NCI-H2081 (cell line): ENCODE measurements at regions not wholly inside any gene's neighbourhood (a gene's known extent, or its start where the extent isn't known, plus 50 kb on each side); places are given as distances from the start of the nearest gene placed in this dataset.
"Not testable (repeated sequence)": the region's sequence is repeated elsewhere in the genome, so short reads cannot be mapped to it uniquely, and the experiment has no call there.

Source experiments
- DNase-seq, 2 experiments: peaks; one replicate each; lab custom pipeline; 2025; lab: John Stamatoyannopoulos, UW

DNA sequence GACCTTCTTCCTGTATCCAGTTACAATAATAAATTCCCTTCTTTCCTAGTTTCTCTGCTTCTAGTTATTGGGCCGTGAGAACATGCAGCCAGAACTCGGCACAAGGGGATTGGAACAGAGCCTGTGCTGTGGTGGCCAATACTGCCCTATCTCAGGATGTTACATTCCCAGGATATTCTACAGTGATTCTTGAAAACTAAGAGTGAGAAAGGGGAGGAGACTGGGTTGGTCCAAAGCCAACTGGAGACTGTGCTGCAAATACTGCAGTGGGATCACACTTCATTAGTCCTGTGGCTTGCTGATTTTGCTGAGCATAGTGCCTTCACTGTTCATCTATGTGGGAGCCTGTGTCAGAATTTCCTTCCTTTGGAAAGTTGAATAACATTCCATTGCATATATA, 456.8 kb downstream of the RPIA start:
- not testable (repeated sequence) for DNase-seq

DNA sequence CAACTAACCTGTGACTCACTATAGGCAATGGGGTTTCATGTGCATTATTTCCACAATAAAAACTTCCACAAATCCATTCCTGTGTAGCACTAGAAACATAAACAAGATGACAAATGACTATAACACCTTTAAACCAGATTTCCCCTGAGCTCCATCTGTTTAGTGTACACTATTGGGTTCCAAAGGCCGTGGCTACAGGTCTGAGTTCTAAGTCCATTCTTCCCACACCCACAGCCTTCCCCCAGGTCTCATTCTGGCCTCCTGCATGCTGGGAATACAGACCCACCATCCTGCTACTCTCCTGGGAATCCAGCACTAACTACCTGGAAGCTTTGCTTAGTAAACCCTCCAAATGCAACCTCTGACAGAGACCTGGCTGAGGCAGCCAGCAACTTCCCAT, 460.2 kb downstream of the RPIA start:
- not testable (repeated sequence) for DNase-seq

DNA sequence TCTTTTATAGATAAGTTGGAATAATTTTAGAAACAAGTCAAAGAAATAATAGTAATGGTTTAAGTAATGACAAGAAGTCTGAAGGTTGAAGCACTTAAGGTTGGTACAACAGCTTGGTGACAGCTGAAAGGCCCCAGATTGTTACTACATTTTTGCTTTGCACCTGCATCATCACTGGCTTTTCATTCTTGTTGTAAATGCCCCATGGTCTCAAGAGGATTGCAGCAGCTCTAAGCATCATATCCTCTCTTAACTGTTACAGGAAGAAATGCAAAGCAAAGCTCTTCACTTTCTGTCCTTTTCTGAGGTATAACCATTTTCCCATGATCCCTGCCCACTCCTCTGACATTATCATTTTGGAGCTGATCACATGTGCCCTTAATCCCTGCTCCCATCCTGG, 461.0 kb downstream of the RPIA start:
- not testable (repeated sequence) for DNase-seq

DNA sequence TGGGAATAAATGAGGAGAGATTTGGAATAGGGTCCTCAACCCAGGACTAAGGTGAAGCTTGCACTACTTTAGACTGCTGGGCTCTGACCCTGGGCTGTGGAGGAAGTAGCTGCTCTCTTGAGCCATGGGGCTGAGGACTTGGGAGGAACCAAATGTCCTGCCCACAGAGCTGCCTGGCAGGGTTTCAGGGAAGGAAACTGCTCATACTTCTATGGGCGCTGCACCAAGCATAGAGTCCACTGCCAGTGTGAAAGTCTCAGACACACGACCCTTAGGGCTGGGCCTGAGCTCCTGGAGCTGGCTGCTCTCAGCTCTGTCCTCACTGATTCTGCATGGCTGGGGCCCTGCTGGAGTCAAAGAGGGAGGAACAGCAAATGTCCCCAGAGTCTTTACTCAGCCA, 461.7 kb downstream of the RPIA start:
- not testable (repeated sequence) for DNase-seq

DNA sequence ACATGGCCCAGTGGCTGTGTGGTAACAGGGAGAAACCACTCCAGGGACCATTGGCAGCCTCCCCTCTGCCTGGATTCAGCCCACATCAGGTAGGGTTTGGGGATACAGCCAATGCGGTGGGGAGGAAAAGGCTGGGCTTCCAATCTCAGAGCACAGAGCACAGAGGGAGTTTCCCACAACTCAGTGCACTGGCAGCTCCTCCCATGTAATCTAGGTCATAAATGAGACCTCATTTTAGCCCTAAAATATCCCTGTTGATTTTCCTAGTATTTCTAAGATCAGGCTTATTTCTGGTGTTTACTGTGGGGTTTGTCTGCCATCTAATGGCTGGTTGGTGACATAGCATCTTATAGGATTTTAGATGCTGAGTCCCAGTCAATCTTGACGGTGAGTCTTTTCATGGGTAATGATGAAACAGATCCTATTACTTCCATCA, 462.8 kb downstream of the RPIA start:
- not testable (repeated sequence) for DNase-seq

DNA sequence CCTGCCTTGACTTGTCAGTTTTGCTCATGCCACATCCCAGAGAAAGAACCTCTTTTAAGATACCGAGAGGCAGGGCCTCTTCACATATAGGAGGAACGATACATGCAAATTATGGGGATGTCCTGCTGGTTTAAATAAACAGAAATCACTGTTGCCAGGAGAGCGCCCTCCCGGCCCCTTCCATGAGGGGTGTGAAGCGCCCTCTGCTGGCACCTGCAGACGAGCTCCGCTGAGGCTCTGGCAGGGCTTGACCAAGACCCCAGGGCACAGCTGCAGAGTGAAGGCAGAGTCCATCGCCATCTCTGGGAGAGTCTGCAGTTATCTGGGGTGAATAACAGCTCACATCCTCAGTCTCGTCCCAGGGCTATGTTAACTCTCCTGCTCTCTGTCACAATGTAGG, 468.8 kb downstream of the RPIA start:
- not testable (repeated sequence) for DNase-seq

DNA sequence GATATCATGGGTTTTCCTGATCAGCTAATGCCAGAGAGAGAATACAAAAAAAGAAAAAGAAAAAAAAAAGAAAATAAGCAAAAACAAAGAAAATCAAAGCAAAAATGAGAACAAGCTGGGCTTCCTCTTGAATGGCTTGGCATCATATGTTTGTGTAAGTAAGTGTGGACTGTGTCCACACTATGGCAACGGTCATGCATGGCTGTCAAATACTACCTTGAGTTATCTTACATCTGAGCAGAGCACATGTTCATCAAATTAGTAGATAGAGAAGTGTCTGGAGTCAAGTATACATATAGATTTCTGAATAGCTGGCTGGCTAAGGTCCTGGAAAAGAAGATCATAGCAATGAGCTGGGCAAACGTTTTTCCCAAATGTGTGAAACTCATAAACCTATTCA, 470.2 kb downstream of the RPIA start:
- DNase-seq: not testable (repeated sequence)

DNA sequence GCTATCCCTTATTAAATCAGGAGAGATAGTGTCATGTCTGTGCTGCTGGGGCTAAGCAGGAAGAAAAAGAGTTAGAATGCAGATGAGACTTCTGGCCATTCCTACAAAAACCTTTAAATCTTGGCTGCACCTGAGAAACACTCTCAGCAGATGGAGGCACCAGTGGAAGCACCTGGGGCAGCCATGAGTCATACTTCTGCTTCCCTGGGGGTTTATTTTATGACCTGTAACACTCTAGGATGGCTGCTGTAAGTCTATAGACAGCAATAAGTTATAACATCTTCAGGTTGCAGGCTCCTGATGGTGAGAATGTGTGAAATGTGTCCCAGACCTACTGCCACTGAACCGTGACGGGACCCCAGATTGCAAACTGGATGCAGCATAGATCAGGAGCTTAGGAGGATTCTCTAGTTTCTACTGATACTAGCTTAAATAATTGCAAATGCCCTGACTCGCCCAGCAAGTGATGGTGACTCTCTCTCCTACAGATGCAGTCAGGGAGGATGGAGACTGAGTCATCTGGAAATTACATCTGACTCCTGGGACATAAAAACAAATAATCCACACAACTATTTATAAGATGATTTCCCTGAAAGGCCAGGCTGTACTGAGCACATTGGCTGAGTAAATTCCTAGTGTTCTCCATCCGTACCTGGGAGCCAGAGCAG, 479.2 kb downstream of the RPIA start:
- not testable (repeated sequence) for DNase-seq

DNA sequence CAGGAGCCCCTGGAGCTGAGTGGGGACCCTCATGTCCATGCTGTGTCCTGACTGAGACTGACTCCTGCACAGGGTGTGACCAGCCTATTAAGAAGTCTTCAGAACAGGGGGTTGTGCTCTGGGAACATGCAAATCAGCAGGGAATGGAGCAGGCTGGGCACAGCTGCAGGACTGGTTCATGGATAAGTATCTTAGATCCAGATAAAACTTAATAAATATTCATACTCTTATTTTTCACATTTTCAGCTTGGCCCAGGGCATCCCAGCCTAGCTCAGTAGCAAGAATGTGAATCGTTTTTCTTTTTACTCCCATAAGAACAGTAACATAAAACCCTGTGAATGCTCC, 479.7 kb downstream of the RPIA start:
- not testable (repeated sequence) for DNase-seq

DNA sequence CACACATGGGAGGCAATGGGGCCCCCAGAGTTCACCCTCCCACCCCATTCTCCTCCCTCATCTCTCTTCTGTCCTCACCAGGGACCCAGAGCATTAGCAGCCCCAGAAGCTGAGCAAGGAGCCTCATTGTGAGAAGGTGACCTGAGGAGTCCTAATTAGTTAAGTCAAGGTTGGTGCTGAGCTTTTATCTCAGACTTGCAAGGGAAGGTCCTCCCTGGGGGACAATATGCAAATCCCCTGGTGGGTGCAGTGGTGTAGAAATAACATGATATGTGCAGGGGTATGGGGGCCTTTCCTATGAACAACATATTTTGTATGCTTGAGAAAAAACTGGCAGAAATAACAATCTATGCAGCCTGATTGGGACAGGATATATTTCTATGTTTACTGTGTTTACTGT, 485.5 kb downstream of the RPIA start:
- DNase-seq: not testable (repeated sequence)

DNA sequence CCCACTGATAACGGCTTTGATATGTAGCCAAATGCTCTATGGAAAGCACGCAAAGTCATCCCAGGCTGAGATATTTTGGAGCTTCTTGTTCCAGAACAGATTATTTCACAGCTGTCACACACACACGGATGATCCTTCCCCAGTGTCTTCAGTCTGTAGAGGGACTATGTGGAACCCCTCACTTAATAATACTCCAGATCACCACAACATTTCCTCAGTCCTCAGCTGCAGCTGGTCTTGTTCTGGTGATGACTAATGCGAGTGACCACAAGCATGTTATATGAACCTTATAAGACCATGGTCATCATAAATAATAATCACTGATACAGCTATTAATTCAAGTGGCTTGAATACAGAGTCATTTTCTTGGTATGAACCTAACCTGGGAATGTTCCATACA, 490.7 kb downstream of the RPIA start:
- DNase-seq: not testable (repeated sequence)

DNA sequence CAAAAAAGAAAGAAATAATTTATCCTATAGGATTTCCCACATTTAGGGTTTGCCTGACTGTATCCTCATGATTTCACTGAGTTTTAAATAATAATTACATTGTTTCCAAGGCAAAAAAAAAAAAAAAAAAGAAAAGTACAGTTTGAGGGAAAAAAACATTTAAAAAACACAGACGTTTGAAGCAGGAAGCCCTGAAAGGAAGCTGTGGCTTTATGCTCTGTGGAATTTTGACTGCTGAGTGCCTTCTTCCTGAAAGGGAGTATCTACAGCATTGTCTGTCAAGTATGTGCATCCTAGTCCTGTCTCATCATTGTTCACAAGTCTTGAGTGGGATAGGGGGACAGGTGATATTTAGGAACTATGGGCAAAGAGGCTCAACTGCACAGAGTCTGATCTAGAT, 493.3 kb downstream of the RPIA start:
- DNase-seq: not testable (repeated sequence)

DNA sequence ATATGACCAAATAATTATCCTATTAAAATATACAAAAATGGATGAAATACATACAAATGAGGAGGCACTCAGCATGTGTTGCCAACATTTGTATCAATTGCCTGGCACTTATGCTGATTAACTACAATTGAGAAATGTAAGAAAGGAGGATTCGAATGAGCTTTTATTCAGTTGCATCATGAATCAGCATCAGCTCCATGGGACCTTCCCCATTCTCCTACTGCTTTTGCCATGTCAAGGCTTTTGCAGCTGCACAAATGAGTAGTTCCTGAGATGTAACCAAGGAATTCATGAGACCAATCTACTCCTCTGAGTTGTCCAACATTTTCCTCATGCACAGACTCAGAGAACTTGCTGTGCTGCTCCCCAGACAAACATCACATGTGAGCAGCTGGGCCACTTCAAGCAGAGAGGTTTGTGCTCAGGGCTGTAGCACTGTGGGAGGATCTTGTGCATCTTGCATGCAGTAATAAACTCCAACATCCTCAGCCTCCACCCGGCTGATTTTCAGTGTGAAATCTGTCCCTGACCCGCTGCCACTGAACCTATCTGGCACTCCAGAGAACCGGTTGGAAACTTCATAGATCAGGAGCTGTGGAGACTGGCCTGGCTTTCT, 504.3 kb downstream of the RPIA start:
- not testable (repeated sequence) for DNase-seq

DNA sequence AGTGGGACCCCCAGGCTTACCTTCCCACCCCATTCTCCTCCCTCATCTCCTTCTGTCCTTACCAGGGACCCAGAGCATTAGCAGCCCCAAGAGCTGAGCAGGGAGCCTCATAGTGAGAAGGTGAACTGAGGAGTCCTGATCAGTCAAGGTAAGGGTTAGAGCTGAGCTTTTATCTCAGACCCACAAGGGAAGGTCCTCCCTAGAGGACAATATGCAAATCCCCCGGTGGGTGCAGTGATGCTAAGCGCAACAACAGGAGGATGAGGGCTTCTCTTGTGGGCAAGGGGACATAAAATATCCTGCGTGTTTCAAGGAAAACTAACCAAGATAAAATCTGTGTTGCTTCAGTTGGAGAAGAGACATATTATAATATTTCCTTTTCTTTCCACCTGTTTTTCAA, 505.2 kb downstream of the RPIA start:
- DNase-seq: not testable (repeated sequence)

DNA sequence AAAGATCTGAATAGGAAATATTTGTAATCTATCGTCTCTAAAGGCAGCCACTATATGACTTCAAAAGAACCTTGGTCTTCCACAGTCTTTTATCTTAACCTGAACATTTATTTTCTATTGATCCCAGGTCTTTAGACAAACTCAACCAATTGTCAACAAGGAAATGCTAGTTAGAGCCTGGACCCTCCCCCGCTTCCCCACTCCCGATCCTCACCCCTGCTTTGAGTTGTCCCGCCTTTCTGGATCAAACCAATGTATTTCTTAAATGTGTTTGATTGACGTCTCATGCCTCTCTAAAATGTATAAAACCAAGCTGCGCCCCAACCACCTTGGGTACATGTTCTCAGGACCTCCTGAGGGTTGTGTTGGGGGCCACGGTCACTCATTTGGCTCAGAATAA, 506.6 kb downstream of the RPIA start:
- DNase-seq: not testable (repeated sequence)

DNA sequence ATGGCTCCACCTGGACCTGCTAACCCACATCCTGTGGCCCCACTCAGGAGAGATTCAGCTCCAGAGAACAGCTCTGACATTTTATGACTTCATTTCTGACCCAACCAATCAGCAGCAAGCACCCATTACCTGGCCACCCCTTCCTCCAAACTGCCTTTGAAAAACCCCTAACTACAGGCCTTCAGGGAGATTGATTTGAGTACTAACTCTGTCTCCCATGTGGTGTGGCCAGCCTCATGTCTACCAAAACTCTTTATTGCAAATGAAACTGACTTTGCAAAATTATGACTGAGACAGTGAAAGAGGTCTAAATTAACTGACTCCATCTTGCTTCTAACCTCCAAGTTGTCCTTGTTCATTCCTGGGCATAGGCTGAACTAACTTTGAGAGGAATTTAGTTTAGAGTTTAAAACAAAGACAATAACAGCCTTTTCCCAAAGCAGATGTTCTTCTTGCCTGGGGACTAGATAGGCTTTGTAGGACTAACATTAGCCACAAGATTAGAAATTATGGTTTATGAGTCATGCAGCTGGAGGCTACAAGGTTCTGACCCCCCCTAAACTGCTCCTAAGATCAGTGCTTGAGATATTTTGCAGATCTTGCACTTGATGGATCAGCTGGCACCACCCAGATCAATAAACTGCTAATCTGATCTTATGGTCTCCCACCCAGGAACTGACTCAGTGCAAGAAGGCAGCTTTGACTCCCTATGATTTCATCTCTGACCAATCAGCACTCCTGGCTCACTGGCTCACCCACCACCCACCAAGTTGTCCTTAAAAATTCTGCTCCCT, 508.2 kb downstream of the RPIA start:
- not testable (repeated sequence) for DNase-seq

DNA sequence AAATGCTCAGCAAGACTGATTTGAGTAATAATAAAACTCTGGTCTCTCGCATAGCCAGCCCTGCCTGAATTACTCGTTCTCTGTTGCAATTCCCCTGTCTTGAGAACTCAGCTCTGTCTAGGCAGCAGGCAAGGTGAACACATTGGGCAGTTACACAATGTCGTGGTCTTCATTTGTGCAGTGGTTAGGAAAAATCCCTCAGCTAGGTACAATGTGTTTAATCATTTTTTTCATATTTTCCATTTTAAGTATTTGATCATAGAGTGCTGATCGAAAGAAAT, 508.7 kb downstream of the RPIA start:
- DNase-seq: not testable (repeated sequence)

DNA sequence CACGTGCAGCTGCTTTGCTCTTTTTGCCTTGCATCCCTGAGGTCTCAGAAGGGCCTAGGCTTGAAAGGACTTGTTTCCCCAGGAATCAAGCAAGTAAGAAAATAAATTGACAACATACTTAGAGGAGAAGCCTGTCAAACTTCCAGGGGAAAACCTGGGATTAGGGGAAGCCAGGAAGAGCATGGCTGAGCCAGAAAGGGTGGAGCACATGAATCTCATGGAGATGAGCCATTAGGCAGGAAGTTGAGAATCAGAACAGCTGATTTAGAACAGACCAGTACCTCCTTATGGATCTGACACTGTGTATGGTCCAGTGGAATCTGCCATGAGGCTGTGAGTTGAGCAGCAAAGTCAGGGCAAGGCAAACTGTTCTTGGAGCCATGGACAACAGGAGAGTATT, 511.0 kb downstream of the RPIA start:
- DNase-seq: not testable (repeated sequence)

DNA sequence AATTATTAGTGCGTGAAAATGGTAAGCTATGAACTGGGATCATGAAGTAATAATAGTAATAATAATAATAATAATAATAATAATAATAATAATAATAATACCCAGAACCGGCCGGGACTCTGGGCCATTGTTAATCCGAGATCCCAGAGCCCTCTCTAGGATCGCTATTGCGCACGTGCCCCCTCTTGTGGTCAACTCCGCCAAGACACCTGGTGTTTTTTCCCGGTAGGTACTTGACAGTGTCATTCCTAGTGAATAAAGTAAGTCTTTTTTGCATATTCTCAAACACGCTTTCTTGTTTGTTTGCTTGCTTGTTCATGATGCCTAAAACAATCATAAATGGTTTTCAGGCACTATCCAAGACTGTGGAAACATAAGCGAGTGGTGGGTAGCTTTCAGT, 513.7 kb downstream of the RPIA start:
- DNase-seq: peak; percentile 0 to 23

DNA sequence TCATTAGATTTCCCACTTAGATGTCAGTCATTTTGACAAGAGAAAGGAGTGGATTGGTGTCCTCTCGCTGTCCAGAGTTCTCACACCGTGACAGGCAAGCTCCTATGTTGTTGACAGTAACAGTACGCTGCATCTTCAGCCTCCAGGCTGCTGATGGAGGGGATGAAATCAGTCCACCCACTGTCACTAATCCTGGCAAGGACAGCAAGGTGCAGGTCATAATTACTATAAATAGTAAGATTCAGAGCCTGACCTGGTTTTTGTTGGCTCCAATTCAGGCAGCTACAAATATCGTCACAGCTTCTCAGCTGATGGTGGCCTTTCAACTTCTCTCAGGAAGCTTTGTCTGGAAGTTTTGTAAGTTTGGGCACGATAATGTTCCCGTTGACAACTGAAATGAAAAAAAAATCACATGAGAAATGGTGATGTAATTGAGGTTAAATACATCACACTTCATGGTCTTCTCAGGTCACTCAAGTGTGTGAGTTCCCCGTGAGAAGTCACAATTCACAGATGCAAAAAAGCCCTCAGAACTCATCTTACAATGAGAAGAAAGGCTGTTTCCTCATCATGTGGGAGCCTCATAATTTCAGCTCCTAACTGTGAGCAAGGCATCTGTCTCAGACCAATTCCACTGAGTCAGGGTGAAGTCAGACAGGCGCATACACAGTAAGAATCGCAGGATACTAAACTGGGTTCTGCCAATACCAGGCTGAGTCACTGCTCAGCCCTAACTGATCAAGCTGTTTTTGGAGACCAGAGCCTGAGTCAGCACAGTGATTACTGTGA, 516.9 kb downstream of the RPIA start:
- not testable (repeated sequence) for DNase-seq

DNA sequence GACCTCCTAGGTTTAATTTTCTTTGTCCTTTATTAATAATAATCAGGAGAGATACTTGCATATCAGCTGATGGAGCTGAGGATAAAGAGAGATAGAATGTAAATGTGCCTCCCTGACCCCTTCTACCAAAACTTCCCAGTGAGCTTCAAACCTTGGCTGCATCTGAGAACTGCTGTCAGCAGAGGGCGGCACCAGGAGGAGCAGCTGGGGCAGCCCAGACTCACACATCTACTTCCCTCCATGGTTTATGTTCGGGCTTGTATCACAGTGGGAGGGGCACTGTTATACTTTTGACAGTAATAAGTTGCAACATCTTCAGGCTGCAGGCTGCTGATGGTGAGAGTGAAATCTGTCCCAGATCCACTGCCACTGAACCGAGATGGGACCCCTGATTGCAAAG, 521.7 kb downstream of the RPIA start:
- not testable (repeated sequence) for DNase-seq

DNA sequence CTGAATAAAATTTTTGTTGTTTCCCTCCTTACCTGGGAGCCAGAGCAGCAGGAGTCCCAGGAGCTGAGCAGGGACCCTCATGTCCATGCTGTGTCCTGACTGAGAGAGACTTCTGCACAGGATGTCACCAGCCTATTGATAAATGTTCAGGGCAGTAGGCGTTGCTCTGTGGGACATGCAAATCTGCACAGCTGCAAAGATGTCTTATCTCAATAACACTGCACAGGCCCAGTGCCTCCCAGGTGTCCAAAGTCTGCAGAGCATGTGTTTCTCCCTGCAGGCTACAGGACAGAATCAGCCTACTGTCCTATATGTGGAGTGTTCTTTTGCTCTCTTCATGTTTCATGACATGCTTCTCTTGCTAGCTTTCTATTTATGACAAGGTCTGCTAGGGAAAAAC, 522.3 kb downstream of the RPIA start:
- not testable (repeated sequence) for DNase-seq
